Panc1 (cell line): ENCODE measurements at regions not wholly inside any gene's neighbourhood (a gene's known extent, or its start where the extent isn't known, plus 50 kb on each side); places are given as distances from the start of the nearest gene placed in this dataset.

Experiments used
- ATAC-seq: fragments of 200-7000 bp; cut with Tn5 transposase; 2 replicates; pipeline ENCODE4 v1.9.1; 2020; ENCODE audit warnings: mild to moderate bottlenecking, moderate library complexity
- BruUV-seq: library from RNA; stranded (reverse); fragments of 400-500 nt; replicated peaks from 2 replicates; lab custom pipeline; 2021; lab: Mats Ljungman, UMichigan
- CTCF ChIA-PET: fragments of 300-600 bp; sonication (Branson Sonifier 250); formaldehyde crosslinking; loops from one replicate; lab custom pipeline; 2022; ENCODE audit warnings: antibody characterized with exemption; lab: Charles Lee
- POLR2A ChIA-PET: fragments of 300-600 bp; sonication (Branson Sonifier 250); formaldehyde crosslinking; loops from one replicate; lab custom pipeline; 2022; ENCODE audit warnings: antibody characterized with exemption; lab: Charles Lee
- DNase-seq: peaks from one replicate; pipeline ENCODE4 v3.0.0-alpha.2; 2010; ENCODE audit warnings: low read depth, low spot score
- H3K27ac ChIP-seq: 2 replicates; pipeline ENCODE4 v1.5.1; 2011; ENCODE audit warnings: mild to moderate bottlenecking, low read length, inconsistent platforms
- H3K27me3 ChIP-seq: fragments of 200-500 bp; sonication (Bioruptor generic); 2 replicates; pipeline ENCODE4 v1.6.0; 2014; ENCODE audit warnings: low read length, inconsistent platforms; ENCODE audit not compliant: control insufficient read depth, insufficient read depth
- H3K36me3 ChIP-seq: fragments of 200-500 bp; sonication (Bioruptor generic); 2 replicates; pipeline ENCODE4 v1.5.1; 2014; ENCODE audit warnings: inconsistent platforms, mild to moderate bottlenecking, low read length, moderate library complexity; ENCODE audit not compliant: control insufficient read depth, insufficient read depth
- H3K4me1 ChIP-seq: 2 replicates; pipeline ENCODE4 v1.5.1; 2011; ENCODE audit warnings: inconsistent platforms, mild to moderate bottlenecking, low read length, moderate library complexity; ENCODE audit not compliant: control insufficient read depth, insufficient read depth
- H3K4me3 ChIP-seq, 2 experiments: 2 replicates each; pipeline ENCODE4 v1.5.1; 2011 to 2012; ENCODE audit warnings: low read depth in 2 of 2, low read length in 2 of 2, mild to moderate bottlenecking in 2 of 2, inconsistent platforms in 1 of 2, moderate library complexity in 1 of 2
- H3K9me3 ChIP-seq: fragments of 200-500 bp; sonication (Bioruptor generic); 2 replicates; pipeline ENCODE4 v1.5.1; 2014; ENCODE audit warnings: low read depth, mild to moderate bottlenecking, inconsistent platforms, low read length, moderate library complexity; ENCODE audit not compliant: control insufficient read depth, insufficient read depth
- POLR2AphosphoS5 ChIP-seq: IDR thresholded peaks from 2 replicates; pipeline ENCODE4 v1.6.1; 2012; ENCODE audit warnings: mild to moderate bottlenecking, low read depth, low read length, moderate library complexity
- SIN3A ChIP-seq: IDR thresholded peaks from 2 replicates; pipeline ENCODE4 v1.6.1; 2012; ENCODE audit warnings: low read depth, mild to moderate bottlenecking, low read length, moderate library complexity, borderline replicate concordance; ENCODE audit not compliant: insufficient read depth
- TCF7L2 ChIP-seq: IDR thresholded peaks from 2 replicates; pipeline ENCODE4 v1.6.1; 2011; ENCODE audit warnings: mild to moderate bottlenecking, low read depth, low read length, inconsistent platforms
- in situ Hi-C: cut with HindIII; loops from 2 replicates; pipeline ENCODE4 v1.10.0; 2016; ENCODE audit warnings: low sequenced_read_pairs, low pct_unique_long_range_greater_than_20kb
- intact Hi-C: fragments of 100-400 bp; cut with micrococcal nuclease; formaldehyde crosslinking; loops from one replicate; pipeline ENCODE4 v1.10.0; 2022; ENCODE audit not compliant: unreplicated experiment
- TF ChIP-seq, protein P1 (sequence below), 2 experiments: IDR thresholded peaks; 2 replicates each; pipeline ENCODE4 v1.6.1; 2011 to 2012; ENCODE audit warnings: low read depth in 2 of 2, control low read depth in 1 of 2, low read length in 1 of 2, mild to moderate bottlenecking in 1 of 2, moderate library complexity in 1 of 2; ENCODE audit not compliant: insufficient read depth in 1 of 2
- TF ChIP-seq, protein P2 (sequence below): fragments of 450-650 bp; IDR thresholded peaks from 2 replicates; pipeline ENCODE4 v1.5.1; 2017; ENCODE audit warnings: mild to moderate bottlenecking

DNA sequence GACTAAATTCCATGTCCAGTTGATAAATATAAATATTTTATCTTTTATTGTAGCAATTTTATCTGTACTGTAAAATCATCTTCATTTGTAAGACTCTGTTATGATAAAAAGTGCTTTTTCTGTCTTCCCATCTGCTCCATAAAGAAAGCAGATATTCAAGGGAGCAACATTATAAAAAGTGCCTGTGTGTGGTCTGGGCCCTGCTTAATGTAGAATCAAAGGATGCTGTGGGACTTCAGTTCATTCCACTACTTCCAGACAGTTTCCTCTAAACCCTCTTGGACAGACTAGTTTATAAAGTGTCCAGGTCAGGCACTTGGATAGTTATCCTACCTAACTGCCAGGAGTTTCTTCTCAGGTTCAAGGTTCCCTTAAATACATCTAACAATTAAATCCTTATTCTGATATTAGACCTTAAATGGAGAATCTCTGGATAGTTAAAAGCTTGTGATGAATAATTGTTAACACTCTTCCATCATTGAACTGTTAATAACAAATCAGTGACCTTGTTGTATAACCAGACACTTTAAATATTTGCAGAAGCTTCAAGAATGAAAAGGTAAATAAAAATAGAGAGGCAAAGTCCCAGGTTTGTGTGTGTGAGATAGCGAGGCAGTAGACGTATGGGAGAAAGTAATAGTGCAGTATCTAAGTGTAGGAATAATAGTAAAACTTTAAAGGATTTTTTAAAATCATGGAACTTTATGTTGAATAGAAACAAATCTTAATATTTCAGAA is 237.5 kb upstream of the CTSO start:
- Histone ChIP-seq H3K4me3 (no peak overlapping the region), H3K4me1 (no peaks in the 10 kb centered on the region), H3K27ac (no peak overlapping the region), H3K36me3 (no peaks in the 10 kb centered on the region), H3K27me3 (no peaks in the 10 kb centered on the region), H3K9me3 (no peaks in the 10 kb centered on the region)
- in situ Hi-C loops (no loop called here), intact Hi-C loops (no loop called here)
- ATAC-seq = no peak
- CTCF ChIA-PET = no interaction called here
- BruUV-seq = no TSS peak
- TF ChIP-seq, protein P1, sequence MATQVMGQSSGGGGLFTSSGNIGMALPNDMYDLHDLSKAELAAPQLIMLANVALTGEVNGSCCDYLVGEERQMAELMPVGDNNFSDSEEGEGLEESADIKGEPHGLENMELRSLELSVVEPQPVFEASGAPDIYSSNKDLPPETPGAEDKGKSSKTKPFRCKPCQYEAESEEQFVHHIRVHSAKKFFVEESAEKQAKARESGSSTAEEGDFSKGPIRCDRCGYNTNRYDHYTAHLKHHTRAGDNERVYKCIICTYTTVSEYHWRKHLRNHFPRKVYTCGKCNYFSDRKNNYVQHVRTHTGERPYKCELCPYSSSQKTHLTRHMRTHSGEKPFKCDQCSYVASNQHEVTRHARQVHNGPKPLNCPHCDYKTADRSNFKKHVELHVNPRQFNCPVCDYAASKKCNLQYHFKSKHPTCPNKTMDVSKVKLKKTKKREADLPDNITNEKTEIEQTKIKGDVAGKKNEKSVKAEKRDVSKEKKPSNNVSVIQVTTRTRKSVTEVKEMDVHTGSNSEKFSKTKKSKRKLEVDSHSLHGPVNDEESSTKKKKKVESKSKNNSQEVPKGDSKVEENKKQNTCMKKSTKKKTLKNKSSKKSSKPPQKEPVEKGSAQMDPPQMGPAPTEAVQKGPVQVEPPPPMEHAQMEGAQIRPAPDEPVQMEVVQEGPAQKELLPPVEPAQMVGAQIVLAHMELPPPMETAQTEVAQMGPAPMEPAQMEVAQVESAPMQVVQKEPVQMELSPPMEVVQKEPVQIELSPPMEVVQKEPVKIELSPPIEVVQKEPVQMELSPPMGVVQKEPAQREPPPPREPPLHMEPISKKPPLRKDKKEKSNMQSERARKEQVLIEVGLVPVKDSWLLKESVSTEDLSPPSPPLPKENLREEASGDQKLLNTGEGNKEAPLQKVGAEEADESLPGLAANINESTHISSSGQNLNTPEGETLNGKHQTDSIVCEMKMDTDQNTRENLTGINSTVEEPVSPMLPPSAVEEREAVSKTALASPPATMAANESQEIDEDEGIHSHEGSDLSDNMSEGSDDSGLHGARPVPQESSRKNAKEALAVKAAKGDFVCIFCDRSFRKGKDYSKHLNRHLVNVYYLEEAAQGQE (IDR thresholded peaks at IDR 0.05; ENCODE audit: insufficient read depth in 1 of 2, low read depth in 2 of 2, low read length in 1 of 2) = no peak
- TF ChIP-seq SIN3A (no peak), POLR2AphosphoS5 (no peak), TCF7L2 (no peak)
- TF ChIP-seq, protein P2, sequence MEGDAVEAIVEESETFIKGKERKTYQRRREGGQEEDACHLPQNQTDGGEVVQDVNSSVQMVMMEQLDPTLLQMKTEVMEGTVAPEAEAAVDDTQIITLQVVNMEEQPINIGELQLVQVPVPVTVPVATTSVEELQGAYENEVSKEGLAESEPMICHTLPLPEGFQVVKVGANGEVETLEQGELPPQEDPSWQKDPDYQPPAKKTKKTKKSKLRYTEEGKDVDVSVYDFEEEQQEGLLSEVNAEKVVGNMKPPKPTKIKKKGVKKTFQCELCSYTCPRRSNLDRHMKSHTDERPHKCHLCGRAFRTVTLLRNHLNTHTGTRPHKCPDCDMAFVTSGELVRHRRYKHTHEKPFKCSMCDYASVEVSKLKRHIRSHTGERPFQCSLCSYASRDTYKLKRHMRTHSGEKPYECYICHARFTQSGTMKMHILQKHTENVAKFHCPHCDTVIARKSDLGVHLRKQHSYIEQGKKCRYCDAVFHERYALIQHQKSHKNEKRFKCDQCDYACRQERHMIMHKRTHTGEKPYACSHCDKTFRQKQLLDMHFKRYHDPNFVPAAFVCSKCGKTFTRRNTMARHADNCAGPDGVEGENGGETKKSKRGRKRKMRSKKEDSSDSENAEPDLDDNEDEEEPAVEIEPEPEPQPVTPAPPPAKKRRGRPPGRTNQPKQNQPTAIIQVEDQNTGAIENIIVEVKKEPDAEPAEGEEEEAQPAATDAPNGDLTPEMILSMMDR = no peak
- POLR2A ChIA-PET = no interaction called here
- no peak for DNase-seq

- intact Hi-C loops (no loop called here), in situ Hi-C loops (no loop called here)
- no peaks in the 10 kb centered on the region for H3K4me1 ChIP-seq
- H3K36me3 ChIP-seq = no peaks in the 10 kb centered on the region
- POLR2A ChIA-PET = no interaction called here
- no peaks in the 10 kb centered on the region for H3K27me3 ChIP-seq
- no peak for DNase-seq
- no peak for ATAC-seq
- no TSS peak for BruUV-seq
- TF ChIP-seq, protein P2 = no peak
- TF ChIP-seq TCF7L2 = no peak
- TF ChIP-seq, protein P1 (IDR thresholded peaks at IDR 0.05; ENCODE audit: insufficient read depth in 1 of 2, low read depth in 2 of 2, low read length in 1 of 2) = no peak
- no peak for TF ChIP-seq POLR2AphosphoS5
- no peak for TF ChIP-seq SIN3A
- H3K4me3 ChIP-seq = no peak overlapping the region
- H3K27ac ChIP-seq = no peak overlapping the region
- H3K9me3 ChIP-seq = no peaks in the 10 kb centered on the region
- CTCF ChIA-PET = no interaction called here
Measured at GRCh38 chr4:156190615-156191014, 236.9 kb upstream of the CTSO start.
